ENCODE measurements at regions not wholly inside any gene's neighbourhood (a gene's known extent, or its start where the extent isn't known, plus 50 kb on each side); places are given as distances from the start of the nearest gene placed in this dataset.

GRCh38 chr5:175133185-175133584 is 310.8 kb downstream of the DRD1 start:
- intact Hi-C loops (cut with DNase I) = no loop called here
- no peak overlapping the region for H3K4me3 ChIP-seq
- peaks cover 0 to 17% of the 10 kb centered on the region in 2 donors for H3K9me3 ChIP-seq
- DNase-seq (no peak), ATAC-seq (no peak)
- no peaks in the 10 kb centered on the region for H3K36me3 ChIP-seq
- no peaks in the 10 kb centered on the region for H3K4me1 ChIP-seq
- no peak for TF ChIP-seq CTCF (IDR thresholded peaks at IDR 0.05)
- H3K27me3 ChIP-seq = no peaks in the 10 kb centered on the region
- no peak overlapping the region for H3K27ac ChIP-seq

- Histone ChIP-seq H3K27ac (no peak overlapping the region), H3K27me3 (no peaks in the 10 kb centered on the region), H3K9me3 (peaks cover 0 to 13% of the 10 kb centered on the region in 2 donors), H3K4me1 (no peaks in the 10 kb centered on the region), H3K4me3 (no peak overlapping the region), H3K36me3 (no peaks in the 10 kb centered on the region)
- intact Hi-C loops (cut with DNase I) = no loop called here
- ATAC-seq (no peak), DNase-seq (no peak)
- no peak for TF ChIP-seq CTCF (IDR thresholded peaks at IDR 0.05)
Measured at GRCh38 chr5:175131432-175131831, 312.6 kb downstream of the DRD1 start.

- H3K27ac ChIP-seq = no peak overlapping the region
- H3K4me1 ChIP-seq = no peaks in the 10 kb centered on the region
- no peak for TF ChIP-seq CTCF (IDR thresholded peaks at IDR 0.05)
- no peaks in the 10 kb centered on the region for H3K27me3 ChIP-seq
- intact Hi-C loops (cut with DNase I) = no loop called here
- ATAC-seq (no peak), DNase-seq (no peak)
- no peak overlapping the region for H3K4me3 ChIP-seq
- H3K9me3 ChIP-seq = no peaks in the 10 kb centered on the region
- no peaks in the 10 kb centered on the region for H3K36me3 ChIP-seq
Measured at GRCh38 chr5:175129619-175130018, 314.4 kb downstream of the DRD1 start.

GRCh38 chr5:175129121-175129520 is 314.9 kb downstream of the DRD1 start:
- Histone ChIP-seq H3K4me3 (no peak overlapping the region), H3K27ac (no peak overlapping the region), H3K27me3 (no peaks in the 10 kb centered on the region), H3K36me3 (no peaks in the 10 kb centered on the region), H3K4me1 (no peaks in the 10 kb centered on the region), H3K9me3 (no peaks in the 10 kb centered on the region)
- ATAC-seq (no peak), DNase-seq (no peak)
- no peak for TF ChIP-seq CTCF (IDR thresholded peaks at IDR 0.05)
- intact Hi-C loops (cut with DNase I) = no loop called here

- H3K27ac ChIP-seq = no peak overlapping the region
- H3K9me3 ChIP-seq = no peaks in the 10 kb centered on the region
- no peaks in the 10 kb centered on the region for H3K4me1 ChIP-seq
- no peak overlapping the region for H3K4me3 ChIP-seq
- no peak for TF ChIP-seq CTCF (IDR thresholded peaks at IDR 0.05)
- H3K36me3 ChIP-seq = no peaks in the 10 kb centered on the region
- H3K27me3 ChIP-seq = no peaks in the 10 kb centered on the region
- DNase-seq (no peak), ATAC-seq (no peak)
- intact Hi-C loops (cut with DNase I) = no loop called here
Measured at GRCh38 chr5:175124821-175125220, 319.2 kb downstream of the DRD1 start.
